ENCODE measurements at regions not wholly inside any gene's neighbourhood (a gene's known extent, or its start where the extent isn't known, plus 50 kb on each side); places are given as distances from the start of the nearest gene placed in this dataset.

- Histone ChIP-seq H2AFZ (ENCODE audit: insufficient read depth, low read depth, low read length, poor library complexity, severe bottlenecking) (no peak overlapping the region), H3K27ac (ENCODE audit: low read length in 2 of 2) (no peak overlapping the region), H4K20me1 (ENCODE audit: control insufficient read depth, insufficient read depth, low read length, poor library complexity, severe bottlenecking) (no peaks in the 10 kb centered on the region), H3K4me3 (ENCODE audit: control extremely low read depth in 1 of 5, extremely low read depth in 1 of 5, insufficient read depth in 1 of 5, low read depth in 2 of 5, low read length in 4 of 5) (no peak overlapping the region), H3K79me2 (ENCODE audit: control insufficient read depth, insufficient read depth, low read length) (no peaks in the 10 kb centered on the region), H3K9ac (ENCODE audit: low read length) (no peak overlapping the region), H3K4me1 (ENCODE audit: control insufficient read depth in 2 of 2, insufficient read depth in 2 of 2, low read length in 2 of 2) (no peaks in the 10 kb centered on the region), H3K9me3 (ENCODE audit: control extremely low read depth in 1 of 3, control insufficient read depth in 2 of 3, insufficient read depth in 1 of 3, low read length in 2 of 3) (no peaks in the 10 kb centered on the region), H3K27me3 (replicated peaks in 1 of 4; ENCODE audit: control extremely low read depth in 1 of 4, control insufficient read depth in 3 of 4, insufficient read depth in 4 of 4, low read length in 3 of 4) (no peaks in the 10 kb centered on the region), H3K4me2 (replicated peaks; ENCODE audit: low read depth, low read length, poor library complexity, severe bottlenecking) (no peak overlapping the region), H3K36me3 (replicated peaks in 1 of 2; ENCODE audit: control extremely low read depth in 1 of 2, control insufficient read depth in 1 of 2, extremely low read depth in 1 of 2, insufficient read depth in 2 of 2, low read length in 1 of 2) (no peaks in the 10 kb centered on the region)
- 100% methylated on average over 1 of the region's 4 CpGs for WGBS (ENCODE audit: insufficient coverage)
- Mint-ChIP-seq H3K27ac (no peak overlapping the region), H3K4me3 (no peak overlapping the region), H3K4me1 (no peaks in the 10 kb centered on the region), H3K9me3 (ENCODE audit: insufficient read depth) (no peaks in the 10 kb centered on the region), H3K27me3 (no peaks in the 10 kb centered on the region)
- no peak for ATAC-seq (ENCODE audit: low read depth)
- intact Hi-C loops (cut with micrococcal nuclease): no loop called here
- ChIA-PET CTCF (no interaction called here), POLR2A (no interaction called here)
- no peak for DNase-seq
- TF ChIP-seq EZH2 (IDR thresholded peaks at IDR 0.05; ENCODE audit: borderline replicate concordance, insufficient read depth, low read depth, low read length, poor library complexity, severe bottlenecking) (no peak), CTCF (IDR thresholded peaks at IDR 0.05) (no peak)
Measured at GRCh38 chrX:23103546-23103945, 103.8 kb downstream of the DDX53 start.

- WGBS (ENCODE audit: insufficient coverage): no CpG with 5 or more reads among the region's 11 CpGs
- Histone ChIP-seq H3K4me2 (replicated peaks; ENCODE audit: low read depth, low read length, poor library complexity, severe bottlenecking) (no peak overlapping the region), H2AFZ (ENCODE audit: insufficient read depth, low read depth, low read length, poor library complexity, severe bottlenecking) (no peak overlapping the region), H3K9me3 (ENCODE audit: control extremely low read depth in 1 of 3, control insufficient read depth in 2 of 3, insufficient read depth in 1 of 3, low read length in 2 of 3) (no peaks in the 10 kb centered on the region), H3K27me3 (replicated peaks in 1 of 4; ENCODE audit: control extremely low read depth in 1 of 4, control insufficient read depth in 3 of 4, insufficient read depth in 4 of 4, low read length in 3 of 4) (no peaks in the 10 kb centered on the region), H3K4me3 (ENCODE audit: control extremely low read depth in 1 of 5, extremely low read depth in 1 of 5, insufficient read depth in 1 of 5, low read depth in 2 of 5, low read length in 4 of 5) (no peak overlapping the region), H3K79me2 (ENCODE audit: control insufficient read depth, insufficient read depth, low read length) (no peaks in the 10 kb centered on the region), H4K20me1 (ENCODE audit: control insufficient read depth, insufficient read depth, low read length, poor library complexity, severe bottlenecking) (no peaks in the 10 kb centered on the region), H3K36me3 (replicated peaks in 1 of 2; ENCODE audit: control extremely low read depth in 1 of 2, control insufficient read depth in 1 of 2, extremely low read depth in 1 of 2, insufficient read depth in 2 of 2, low read length in 1 of 2) (no peaks in the 10 kb centered on the region), H3K9ac (ENCODE audit: low read length) (no peak overlapping the region), H3K27ac (ENCODE audit: low read length in 2 of 2) (no peak overlapping the region), H3K4me1 (ENCODE audit: control insufficient read depth in 2 of 2, insufficient read depth in 2 of 2, low read length in 2 of 2) (no peaks in the 10 kb centered on the region)
- intact Hi-C loops (cut with micrococcal nuclease): no loop called here
- POLR2A ChIA-PET: no interaction called here
- H3K27ac Mint-ChIP-seq: no peak overlapping the region
- ATAC-seq (ENCODE audit: low read depth) (no peak), DNase-seq (no peak)
- no peak overlapping the region for H3K4me3 Mint-ChIP-seq
- no peaks in the 10 kb centered on the region for H3K27me3 Mint-ChIP-seq
- TF ChIP-seq CTCF (IDR thresholded peaks at IDR 0.05) (no peak), EZH2 (IDR thresholded peaks at IDR 0.05; ENCODE audit: borderline replicate concordance, insufficient read depth, low read depth, low read length, poor library complexity, severe bottlenecking) (no peak)
- CTCF ChIA-PET: no interaction called here
- no peaks in the 10 kb centered on the region for H3K4me1 Mint-ChIP-seq
- no peaks in the 10 kb centered on the region for H3K9me3 Mint-ChIP-seq (ENCODE audit: insufficient read depth)
Measured at GRCh38 chrX:23114241-23114640, 114.5 kb downstream of the DDX53 start.

All from B cell (primary cell).